NB4 (cell line): ENCODE measurements at regions not wholly inside any gene's neighbourhood (a gene's known extent, or its start where the extent isn't known, plus 50 kb on each side); places are given as distances from the start of the nearest gene placed in this dataset.

Experiments used
- CTCF ChIP-seq: IDR thresholded peaks from one replicate; pipeline ENCODE4 v1.5.1; 2012; ENCODE audit warnings: low read depth, low read length
- MAX ChIP-seq: IDR thresholded peaks from 2 replicates; pipeline ENCODE4 v1.6.1; 2011; ENCODE audit warnings: low read depth, low read length
- MYC ChIP-seq: IDR thresholded peaks from 2 replicates; pipeline ENCODE4 v1.6.1; 2011; ENCODE audit warnings: low read depth, low read length
- POLR2A ChIP-seq: IDR thresholded peaks from 2 replicates; pipeline ENCODE4 v1.6.1; 2011; ENCODE audit warnings: mild to moderate bottlenecking; ENCODE audit not compliant: insufficient read length; ENCODE audit errors: extremely low read depth

GRCh38 chr20:62569615-62570014, 72.7 kb upstream of the SLCO4A1 start:
- TF ChIP-seq CTCF, result no peak
- no peak for TF ChIP-seq MYC
- TF ChIP-seq POLR2A, result no peak
- TF ChIP-seq MAX, result no peak
